Osteocyte (in vitro differentiated cells): ENCODE measurements at regions not wholly inside any gene's neighbourhood (a gene's known extent, or its start where the extent isn't known, plus 50 kb on each side); places are given as distances from the start of the nearest gene placed in this dataset.
"Not testable (repeated sequence)": the region's sequence is repeated elsewhere in the genome, so short reads cannot be mapped to it uniquely, and the experiment has no call there.

Experiments used
- DNase-seq: peaks from one replicate; pipeline ENCODE4 v3.0.0; 2021; ENCODE audit warnings: mixed read lengths; ENCODE audit not compliant: unreplicated experiment; ENCODE audit errors: extremely low spot score
- H3K27ac Mint-ChIP-seq: one replicate; pipeline ENCODE4 v1.8.0; 2021; ENCODE audit warnings: mild to moderate bottlenecking, mixed read lengths; ENCODE audit not compliant: unreplicated experiment
- H3K27me3 Mint-ChIP-seq: one replicate; pipeline ENCODE4 v1.8.0; 2021; ENCODE audit warnings: mixed read lengths; ENCODE audit not compliant: unreplicated experiment
- H3K36me3 Mint-ChIP-seq: one replicate; pipeline ENCODE4 v1.8.0; 2021; ENCODE audit warnings: mixed read lengths; ENCODE audit not compliant: unreplicated experiment
- H3K4me1 Mint-ChIP-seq: one replicate; pipeline ENCODE4 v1.8.0; 2021; ENCODE audit warnings: mixed read lengths; ENCODE audit not compliant: unreplicated experiment
- H3K4me3 Mint-ChIP-seq: one replicate; pipeline ENCODE4 v1.8.0; 2021; ENCODE audit warnings: mild to moderate bottlenecking, moderate library complexity, mixed read lengths; ENCODE audit not compliant: unreplicated experiment
- H3K9me3 Mint-ChIP-seq: one replicate; pipeline ENCODE4 v1.8.0; 2021; ENCODE audit warnings: mixed read lengths; ENCODE audit not compliant: unreplicated experiment
- CTCF ChIP-seq: fragments of 200-600 bp; sonication (generic); IDR thresholded peaks from 2 replicates; pipeline ENCODE4 v1.5.0; 2021; ENCODE audit warnings: antibody characterized with exemption, mild to moderate bottlenecking, moderate library complexity

- no peak overlapping the region for H3K4me3 Mint-ChIP-seq
- H3K27ac Mint-ChIP-seq = no peak overlapping the region
- TF ChIP-seq CTCF = no peak
- H3K9me3 Mint-ChIP-seq = peaks cover 52% of the 10 kb centered on the region
- no peaks in the 10 kb centered on the region for H3K4me1 Mint-ChIP-seq
- peaks cover 2% of the 10 kb centered on the region for H3K36me3 Mint-ChIP-seq
- no peaks in the 10 kb centered on the region for H3K27me3 Mint-ChIP-seq
- DNase-seq = no peak
Measured at GRCh38 chr9:7313389-7313788, 486.2 kb downstream of the DMAC1 start.

GRCh38 chr9:7309051-7309450 is 490.5 kb downstream of the DMAC1 start:
- not testable (repeated sequence) for H3K27ac Mint-ChIP-seq, H3K4me3 Mint-ChIP-seq, DNase-seq, H3K4me1 Mint-ChIP-seq, H3K27me3 Mint-ChIP-seq, H3K36me3 Mint-ChIP-seq
- peaks cover 61% of the 10 kb centered on the region for H3K9me3 Mint-ChIP-seq

- Mint-ChIP-seq H3K27ac (no peak overlapping the region), H3K36me3 (no peaks in the 10 kb centered on the region), H3K27me3 (no peaks in the 10 kb centered on the region), H3K4me3 (no peak overlapping the region), H3K4me1 (no peaks in the 10 kb centered on the region), H3K9me3 (peaks cover 35% of the 10 kb centered on the region)
- no peak for TF ChIP-seq CTCF
- DNase-seq = no peak
Measured at GRCh38 chr9:7305677-7306076, 493.9 kb downstream of the DMAC1 start.

- no peak for DNase-seq
- TF ChIP-seq CTCF = no peak
- no peaks in the 10 kb centered on the region for H3K4me1 Mint-ChIP-seq
Measured at GRCh38 chr9:7304627-7304995, 495.0 kb downstream of the DMAC1 start.

GRCh38 chr9:7303907-7304626 is 495.5 kb downstream of the DMAC1 start:
- Mint-ChIP-seq H3K4me3 (no peak overlapping the region), H3K4me1 (no peaks in the 10 kb centered on the region), H3K27me3 (no peaks in the 10 kb centered on the region), H3K9me3 (peaks cover 23% of the 10 kb centered on the region), H3K27ac (no peak overlapping the region), H3K36me3 (no peaks in the 10 kb centered on the region)
- no peak for DNase-seq
- TF ChIP-seq CTCF = no peak

More at GRCh38 chr9:7304627-7304995, 495.0 kb downstream of the DMAC1 start:
- H3K27me3 Mint-ChIP-seq = no peaks in the 10 kb centered on the region
- peaks cover 27% of the 10 kb centered on the region for H3K9me3 Mint-ChIP-seq
- H3K27ac Mint-ChIP-seq = no peak overlapping the region
- H3K36me3 Mint-ChIP-seq = no peaks in the 10 kb centered on the region
- no peak overlapping the region for H3K4me3 Mint-ChIP-seq

- Mint-ChIP-seq H3K9me3 (no peaks in the 10 kb centered on the region), H3K4me3 (no peak overlapping the region)
Measured at GRCh38 chr9:7300484-7300883, 499.1 kb downstream of the DMAC1 start.

More at GRCh38 chr9:7300484-7300883, 499.1 kb downstream of the DMAC1 start:
- no peak for TF ChIP-seq CTCF
- Mint-ChIP-seq H3K27ac (no peak overlapping the region), H3K36me3 (no peaks in the 10 kb centered on the region), H3K27me3 (peaks cover 2% of the 10 kb centered on the region), H3K4me1 (no peaks in the 10 kb centered on the region)
- no peak for DNase-seq
